ENCODE measurements at regions not wholly inside any gene's neighbourhood (a gene's known extent, or its start where the extent isn't known, plus 50 kb on each side); places are given as distances from the start of the nearest gene placed in this dataset.

DNA sequence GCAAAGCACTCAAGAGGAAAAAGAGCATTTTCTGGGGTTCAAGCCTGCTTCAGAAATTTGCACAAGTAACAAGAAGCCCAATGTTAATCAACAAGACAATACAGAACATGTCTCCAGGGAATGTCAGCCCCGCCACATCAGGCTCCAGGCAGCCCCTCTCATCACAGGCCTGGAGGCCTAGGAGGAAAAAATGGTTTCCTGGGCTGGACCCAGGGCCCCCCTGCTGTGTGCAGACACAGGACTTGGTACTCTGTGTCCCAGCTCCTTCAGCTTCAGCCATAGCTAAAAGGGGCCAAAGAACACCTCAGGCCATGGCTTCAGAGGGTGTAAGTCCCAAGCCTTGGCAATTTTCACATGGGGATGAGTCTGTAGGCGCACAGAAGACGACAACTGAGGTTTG is 802.9 kb upstream of the KLHL29 start:
- BruUV-seq (replicated peaks) = no TSS peak
- Histone ChIP-seq H3K36me3 (ENCODE audit: control insufficient read depth, insufficient read depth, low read length) (no peaks in the 10 kb centered on the region), H3K4me1 (ENCODE audit: control insufficient read depth, insufficient read depth, low read length) (no peaks in the 10 kb centered on the region), H3K9me3 (ENCODE audit: control insufficient read depth, insufficient read depth, low read depth, low read length) (no peaks in the 10 kb centered on the region), H3K4me3 (ENCODE audit: low read depth in 2 of 2, low read length in 2 of 2) (no peak overlapping the region), H3K27ac (ENCODE audit: low read length) (no peak overlapping the region), H3K27me3 (ENCODE audit: control insufficient read depth, insufficient read depth, low read length) (no peaks in the 10 kb centered on the region)
- ATAC-seq (no peak), DNase-seq (ENCODE audit: low read depth, low spot score) (no peak)
- in situ Hi-C loops (cut with HindIII; ENCODE audit: low pct_unique_long_range_greater_than_20kb, low sequenced_read_pairs) (no loop called here), intact Hi-C loops (cut with micrococcal nuclease; ENCODE audit: unreplicated experiment) (no loop called here)
- ChIA-PET POLR2A (no interaction called here), CTCF (no interaction called here)
- TF ChIP-seq POLR2AphosphoS5 (IDR thresholded peaks at IDR 0.05; ENCODE audit: low read depth, low read length) = no peak
- TF ChIP-seq TCF7L2 (IDR thresholded peaks at IDR 0.05; ENCODE audit: low read depth, low read length) = no peak

- no peak for TF ChIP-seq TCF7L2 (IDR thresholded peaks at IDR 0.05; ENCODE audit: low read depth, low read length)
- TF ChIP-seq REST (IDR thresholded peaks at IDR 0.05; ENCODE audit: insufficient read depth in 1 of 2, low read depth in 2 of 2, low read length in 1 of 2) = no peak
- no peak for TF ChIP-seq POLR2AphosphoS5 (IDR thresholded peaks at IDR 0.05; ENCODE audit: low read depth, low read length)
- TF ChIP-seq SIN3A (IDR thresholded peaks at IDR 0.05; ENCODE audit: borderline replicate concordance, insufficient read depth, low read depth, low read length) = no peak
- TF ChIP-seq, protein P1, sequence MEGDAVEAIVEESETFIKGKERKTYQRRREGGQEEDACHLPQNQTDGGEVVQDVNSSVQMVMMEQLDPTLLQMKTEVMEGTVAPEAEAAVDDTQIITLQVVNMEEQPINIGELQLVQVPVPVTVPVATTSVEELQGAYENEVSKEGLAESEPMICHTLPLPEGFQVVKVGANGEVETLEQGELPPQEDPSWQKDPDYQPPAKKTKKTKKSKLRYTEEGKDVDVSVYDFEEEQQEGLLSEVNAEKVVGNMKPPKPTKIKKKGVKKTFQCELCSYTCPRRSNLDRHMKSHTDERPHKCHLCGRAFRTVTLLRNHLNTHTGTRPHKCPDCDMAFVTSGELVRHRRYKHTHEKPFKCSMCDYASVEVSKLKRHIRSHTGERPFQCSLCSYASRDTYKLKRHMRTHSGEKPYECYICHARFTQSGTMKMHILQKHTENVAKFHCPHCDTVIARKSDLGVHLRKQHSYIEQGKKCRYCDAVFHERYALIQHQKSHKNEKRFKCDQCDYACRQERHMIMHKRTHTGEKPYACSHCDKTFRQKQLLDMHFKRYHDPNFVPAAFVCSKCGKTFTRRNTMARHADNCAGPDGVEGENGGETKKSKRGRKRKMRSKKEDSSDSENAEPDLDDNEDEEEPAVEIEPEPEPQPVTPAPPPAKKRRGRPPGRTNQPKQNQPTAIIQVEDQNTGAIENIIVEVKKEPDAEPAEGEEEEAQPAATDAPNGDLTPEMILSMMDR (IDR thresholded peaks at IDR 0.05) = no peak
- Histone ChIP-seq H3K27ac (ENCODE audit: low read length) (no peak overlapping the region), H3K9me3 (ENCODE audit: control insufficient read depth, insufficient read depth, low read depth, low read length) (no peaks in the 10 kb centered on the region), H3K27me3 (ENCODE audit: control insufficient read depth, insufficient read depth, low read length) (no peaks in the 10 kb centered on the region), H3K4me1 (ENCODE audit: control insufficient read depth, insufficient read depth, low read length) (no peaks in the 10 kb centered on the region), H3K36me3 (ENCODE audit: control insufficient read depth, insufficient read depth, low read length) (no peaks in the 10 kb centered on the region), H3K4me3 (ENCODE audit: low read depth in 2 of 2, low read length in 2 of 2) (no peak overlapping the region)
- ChIA-PET CTCF (no interaction called here), POLR2A (no interaction called here)
- intact Hi-C loops (cut with micrococcal nuclease; ENCODE audit: unreplicated experiment) (no loop called here), in situ Hi-C loops (cut with HindIII; ENCODE audit: low pct_unique_long_range_greater_than_20kb, low sequenced_read_pairs) (no loop called here)
- no TSS peak for BruUV-seq (replicated peaks)
- ATAC-seq = no peak
- DNase-seq (ENCODE audit: low read depth, low spot score) = no peak
Observed at GRCh38 chr2:22596306-22596705, 788.7 kb upstream of the KLHL29 start.

- Histone ChIP-seq H3K4me1 (ENCODE audit: control insufficient read depth, insufficient read depth, low read length) (no peaks in the 10 kb centered on the region), H3K4me3 (ENCODE audit: low read depth in 2 of 2, low read length in 2 of 2) (no peak overlapping the region), H3K27me3 (ENCODE audit: control insufficient read depth, insufficient read depth, low read length) (no peaks in the 10 kb centered on the region), H3K36me3 (ENCODE audit: control insufficient read depth, insufficient read depth, low read length) (no peaks in the 10 kb centered on the region), H3K27ac (ENCODE audit: low read length) (no peak overlapping the region), H3K9me3 (ENCODE audit: control insufficient read depth, insufficient read depth, low read depth, low read length) (no peaks in the 10 kb centered on the region)
- ATAC-seq (no peak), DNase-seq (ENCODE audit: low read depth, low spot score) (no peak)
- no peak for TF ChIP-seq POLR2AphosphoS5 (IDR thresholded peaks at IDR 0.05; ENCODE audit: low read depth, low read length)
- TF ChIP-seq, protein P1 (IDR thresholded peaks at IDR 0.05) = no peak
- TF ChIP-seq SIN3A (IDR thresholded peaks at IDR 0.05; ENCODE audit: borderline replicate concordance, insufficient read depth, low read depth, low read length) = no peak
- no peak for TF ChIP-seq REST (IDR thresholded peaks at IDR 0.05; ENCODE audit: insufficient read depth in 1 of 2, low read depth in 2 of 2, low read length in 1 of 2)
- TF ChIP-seq TCF7L2 (IDR thresholded peaks at IDR 0.05; ENCODE audit: low read depth, low read length) = no peak
- no TSS peak for BruUV-seq (replicated peaks)
- POLR2A ChIA-PET = no interaction called here
- intact Hi-C loops (cut with micrococcal nuclease; ENCODE audit: unreplicated experiment) = no loop called here
- in situ Hi-C loops (cut with HindIII; ENCODE audit: low pct_unique_long_range_greater_than_20kb, low sequenced_read_pairs) = no loop called here
- CTCF ChIA-PET = no interaction called here
Observed at GRCh38 chr2:22600156-22600555, 784.8 kb upstream of the KLHL29 start.

Measured in Panc1 (cell line).